ENCODE measurements at regions not wholly inside any gene's neighbourhood (a gene's known extent, or its start where the extent isn't known, plus 50 kb on each side); places are given as distances from the start of the nearest gene placed in this dataset.

- TF ChIP-seq CTCF (IDR thresholded peaks at IDR 0.05) = no peak
- intact Hi-C loops (cut with DNase I) = no loop called here
- no peaks in the 10 kb centered on the region for H3K4me1 ChIP-seq
- no peaks in the 10 kb centered on the region for H3K27me3 ChIP-seq
- H3K4me3 ChIP-seq = no peak overlapping the region
- H3K36me3 ChIP-seq = no peaks in the 10 kb centered on the region
- DNase-seq = no peak
- WGBS (ENCODE audit: insufficient coverage, low coverage, low lambda C conversion rate, missing lambda C conversion rate) = 69% methylated on average over 4 of the region's 4 CpGs
- no peak overlapping the region for H3K27ac ChIP-seq
- no peaks in the 10 kb centered on the region for H3K9me3 ChIP-seq
- no peak for ATAC-seq
These were observed 347.3 kb upstream of the NPVF start for GRCh38 chr7:25575634-25576033.

- no peaks in the 10 kb centered on the region for H3K9me3 ChIP-seq
- no peaks in the 10 kb centered on the region for H3K36me3 ChIP-seq
- ATAC-seq (peak in 1 of 4 donors; percentile 46), DNase-seq (peak in 1 of 3 donors; percentile 49)
- WGBS (ENCODE audit: insufficient coverage, low coverage, low lambda C conversion rate, missing lambda C conversion rate) = 29% methylated on average over 3 of the region's 3 CpGs
- H3K4me3 ChIP-seq = no peak overlapping the region
- H3K27me3 ChIP-seq = no peaks in the 10 kb centered on the region
- no peaks in the 10 kb centered on the region for H3K4me1 ChIP-seq
- intact Hi-C loops (cut with DNase I) = no loop called here
- H3K27ac ChIP-seq = no peak overlapping the region
- TF ChIP-seq POLR2A (IDR thresholded peaks at IDR 0.05) (no peak), CTCF (IDR thresholded peaks at IDR 0.05) (no peak)
These were observed 350.9 kb upstream of the NPVF start for GRCh38 chr7:25578991-25579777.

GRCh38 chr7:25579778-25580075 is 351.4 kb upstream of the NPVF start:
- no peak for TF ChIP-seq POLR2A (IDR thresholded peaks at IDR 0.05)
- no peak for TF ChIP-seq CTCF (IDR thresholded peaks at IDR 0.05)
- Histone ChIP-seq H3K27ac (no peak overlapping the region), H3K4me1 (no peaks in the 10 kb centered on the region), H3K27me3 (no peaks in the 10 kb centered on the region), H3K9me3 (no peaks in the 10 kb centered on the region), H3K4me3 (no peak overlapping the region), H3K36me3 (no peaks in the 10 kb centered on the region)
- WGBS (ENCODE audit: insufficient coverage, low coverage, low lambda C conversion rate, missing lambda C conversion rate) = 85% methylated on average over 4 of the region's 4 CpGs
- no peak for DNase-seq
- no peak for ATAC-seq
- intact Hi-C loops (cut with DNase I) = no loop called here

GRCh38 chr7:25580141-25580540 is 351.9 kb upstream of the NPVF start:
- H3K27ac ChIP-seq = no peak overlapping the region
- no peak for ATAC-seq
- 52% methylated on average over 4 of the region's 4 CpGs for whole genome bisulfite sequencing (ENCODE audit: insufficient coverage, low coverage, low lambda C conversion rate, missing lambda C conversion rate)

More at GRCh38 chr7:25580141-25580540, 351.9 kb upstream of the NPVF start:
- Histone ChIP-seq H3K27me3 (no peaks in the 10 kb centered on the region), H3K4me3 (no peak overlapping the region), H3K9me3 (no peaks in the 10 kb centered on the region), H3K36me3 (no peaks in the 10 kb centered on the region), H3K4me1 (no peaks in the 10 kb centered on the region)
- no peak for DNase-seq
- no peak for TF ChIP-seq CTCF (IDR thresholded peaks at IDR 0.05)
- no peak for TF ChIP-seq POLR2A (IDR thresholded peaks at IDR 0.05)
- intact Hi-C loops (cut with DNase I) = no loop called here
